ENCODE measurements at regions not wholly inside any gene's neighbourhood (a gene's known extent, or its start where the extent isn't known, plus 50 kb on each side); places are given as distances from the start of the nearest gene placed in this dataset.

- H2AK5ac ChIP-seq (ENCODE audit: insufficient read length, low read length) = no peak overlapping the region
- no peak overlapping the region; a peak in 1 of 7 replicates for H3K27ac Mint-ChIP-seq
- no peaks in the 10 kb centered on the region for H3K4me1 ChIP-seq (ENCODE audit: insufficient read depth, low read length)
- H2BK12ac ChIP-seq (ENCODE audit: insufficient read length, low read depth, low read length) = no peak overlapping the region
- H3K36me3 Mint-ChIP-seq (ENCODE audit: insufficient read depth in 1 of 3, low read depth in 3 of 3) = peaks cover 3 to 12% (median 5%) of the 10 kb centered on the region in 3 experiments; a peak in 5 of 7 replicates
- H2BK120ac ChIP-seq (ENCODE audit: low read depth, low read length, poor library complexity, severe bottlenecking) = no peak overlapping the region
- no peak overlapping the region for H3K23ac ChIP-seq (ENCODE audit: insufficient read length, low read depth, low read length)
- H3K79me1 ChIP-seq (ENCODE audit: insufficient read depth, low read depth, low read length, poor library complexity, severe bottlenecking) = no peaks in the 10 kb centered on the region
- H3K27me3 ChIP-seq (ENCODE audit: insufficient read depth, low read length) = no peaks in the 10 kb centered on the region
- H2BK20ac ChIP-seq (ENCODE audit: low read depth, low read length, poor library complexity, severe bottlenecking) = no peak overlapping the region
- H3K27me3 Mint-ChIP-seq (ENCODE audit: low read depth) = peaks cover 10% of the 10 kb centered on the region
- no peak overlapping the region for H3K4ac ChIP-seq (ENCODE audit: low read depth, low read length)
- H3K14ac ChIP-seq (ENCODE audit: insufficient read depth, low read length) = peak overlapping the region; percentile 42; the same call in 1 of the 2 replicates
- TF ChIP-seq, protein P1, sequence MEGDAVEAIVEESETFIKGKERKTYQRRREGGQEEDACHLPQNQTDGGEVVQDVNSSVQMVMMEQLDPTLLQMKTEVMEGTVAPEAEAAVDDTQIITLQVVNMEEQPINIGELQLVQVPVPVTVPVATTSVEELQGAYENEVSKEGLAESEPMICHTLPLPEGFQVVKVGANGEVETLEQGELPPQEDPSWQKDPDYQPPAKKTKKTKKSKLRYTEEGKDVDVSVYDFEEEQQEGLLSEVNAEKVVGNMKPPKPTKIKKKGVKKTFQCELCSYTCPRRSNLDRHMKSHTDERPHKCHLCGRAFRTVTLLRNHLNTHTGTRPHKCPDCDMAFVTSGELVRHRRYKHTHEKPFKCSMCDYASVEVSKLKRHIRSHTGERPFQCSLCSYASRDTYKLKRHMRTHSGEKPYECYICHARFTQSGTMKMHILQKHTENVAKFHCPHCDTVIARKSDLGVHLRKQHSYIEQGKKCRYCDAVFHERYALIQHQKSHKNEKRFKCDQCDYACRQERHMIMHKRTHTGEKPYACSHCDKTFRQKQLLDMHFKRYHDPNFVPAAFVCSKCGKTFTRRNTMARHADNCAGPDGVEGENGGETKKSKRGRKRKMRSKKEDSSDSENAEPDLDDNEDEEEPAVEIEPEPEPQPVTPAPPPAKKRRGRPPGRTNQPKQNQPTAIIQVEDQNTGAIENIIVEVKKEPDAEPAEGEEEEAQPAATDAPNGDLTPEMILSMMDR (conservative IDR thresholded peaks at IDR 0.05) = no peak
- no peak overlapping the region for H3K18ac ChIP-seq (ENCODE audit: insufficient read length, low read depth, low read length)
- no peaks in the 10 kb centered on the region for H4K20me1 ChIP-seq (ENCODE audit: control insufficient read depth, insufficient read depth, insufficient read length)
- no peak overlapping the region for H4K5ac ChIP-seq (ENCODE audit: insufficient read length, low read depth, low read length)
- no peaks in the 10 kb centered on the region for H3K23me2 ChIP-seq (ENCODE audit: insufficient read length, low read depth, low read length, poor library complexity, severe bottlenecking)
- H3K27ac ChIP-seq (ENCODE audit: insufficient read length, low read depth, low read length) = no peak overlapping the region
- H3K9me3 Mint-ChIP-seq = peaks cover 12 to 13% of the 10 kb centered on the region in 2 experiments
- peaks cover 2 to 14% of the 10 kb centered on the region in 2 experiments for H3K4me1 Mint-ChIP-seq
- no peaks in the 10 kb centered on the region for H3K9me3 ChIP-seq (ENCODE audit: control insufficient read depth, low read depth, low read length)
- no peak overlapping the region for H4K91ac ChIP-seq (ENCODE audit: insufficient read length, low read depth, low read length)
- H3K4me3 Mint-ChIP-seq = no peak overlapping the region
- H2BK5ac ChIP-seq (ENCODE audit: insufficient read length, low read length) = no peak overlapping the region
- H3K9ac ChIP-seq (ENCODE audit: extremely low read depth, insufficient read length, low read length) = no peak overlapping the region
- no peak overlapping the region for H3K4me2 ChIP-seq (ENCODE audit: insufficient read depth, insufficient read length, low read length)
- H3T11ph ChIP-seq (ENCODE audit: low read length) = no peak overlapping the region
- no peak for DNase-seq
- no CpG with 5 or more reads among the region's 20 CpGs for WGBS (ENCODE audit: extremely low coverage, insufficient read length, low lambda C conversion rate)
- H2AFZ ChIP-seq (ENCODE audit: low read length) = no peak overlapping the region
- H3K79me2 ChIP-seq (ENCODE audit: insufficient read depth, low read length) = no peaks in the 10 kb centered on the region
- H2BK15ac ChIP-seq (ENCODE audit: low read depth, low read length) = no peak overlapping the region
- H3K56ac ChIP-seq (ENCODE audit: insufficient read length, low read depth, low read length) = no peak overlapping the region
- no peak overlapping the region for H4K8ac ChIP-seq (replicated peaks; ENCODE audit: insufficient read length, low read depth, low read length)
These were observed 99.2 kb downstream of the PDGFA start for GRCh38 chr7:420142-421093.
